SU-DHL-6 (cell line): ENCODE measurements at regions not wholly inside any gene's neighbourhood (a gene's known extent, or its start where the extent isn't known, plus 50 kb on each side); places are given as distances from the start of the nearest gene placed in this dataset.

Experiments
- H2AFZ ChIP-seq: fragments of 200-600 bp; sonication (generic); 2 replicates; pipeline ENCODE4 v1.6.1; 2014; ENCODE audit warnings: low read depth, mild to moderate bottlenecking, moderate library complexity, mixed read lengths, antibody characterized with exemption, low read length; ENCODE audit not compliant: severe bottlenecking
- H3F3A ChIP-seq: fragments of 200-600 bp; shearing (Covaris generic); 2 replicates; pipeline ENCODE4 v1.6.0; 2016; ENCODE audit warnings: antibody characterized with exemption, mild to moderate bottlenecking; ENCODE audit not compliant: insufficient read depth
- H3K27ac ChIP-seq: fragments of 200-600 bp; sonication (generic); 2 replicates; pipeline ENCODE4 v1.5.1; 2016; ENCODE audit warnings: low read depth, mild to moderate bottlenecking, low read length, moderate library complexity, mixed read lengths
- H3K27me3 ChIP-seq: fragments of 200-600 bp; sonication (generic), shearing (Covaris generic); 2 replicates; pipeline ENCODE4 v1.6.0; 2014; ENCODE audit warnings: mild to moderate bottlenecking, low read length
- H3K36me3 ChIP-seq: fragments of 200-600 bp; sonication (generic); 2 replicates; pipeline ENCODE4 v1.6.1; 2014; ENCODE audit warnings: mild to moderate bottlenecking, low read length, mixed read lengths
- H3K4me2 ChIP-seq: fragments of 300-600, 200-600 bp; shearing (Covaris generic), sonication (generic); 2 replicates; pipeline ENCODE4 v1.6.0; 2014; ENCODE audit warnings: low read length, low read depth, mild to moderate bottlenecking; ENCODE audit not compliant: poor library complexity, severe bottlenecking
- H3K4me3 ChIP-seq: fragments of 200-600 bp; sonication (generic); 2 replicates; pipeline ENCODE4 v1.5.1; 2014; ENCODE audit warnings: antibody characterized with exemption, low read length, mild to moderate bottlenecking, mixed read lengths; ENCODE audit not compliant: insufficient read depth, poor library complexity, severe bottlenecking
- H3K79me2 ChIP-seq: fragments of 200-600 bp; sonication (generic); 2 replicates; pipeline ENCODE4 v1.6.1; 2014; ENCODE audit warnings: mild to moderate bottlenecking, low read length, moderate library complexity; ENCODE audit not compliant: insufficient read depth
- H3K9ac ChIP-seq: fragments of 200-600 bp; sonication (generic); 2 replicates; pipeline ENCODE4 v1.7.0; 2014; ENCODE audit warnings: mild to moderate bottlenecking, low read length
- H3K9me2 ChIP-seq: fragments of 200-600 bp; sonication (generic); replicated peaks from 2 replicates; pipeline ENCODE4 v1.6.1; 2014; ENCODE audit warnings: low read length; ENCODE audit not compliant: insufficient read depth
- H3K9me3 ChIP-seq: fragments of 200-600 bp; sonication (generic); 2 replicates; pipeline ENCODE4 v1.6.1; 2014; ENCODE audit warnings: low read length, mixed read lengths; ENCODE audit not compliant: insufficient read depth
- H4K20me1 ChIP-seq: fragments of 200-600 bp; sonication (generic); 2 replicates; pipeline ENCODE4 v1.6.1; 2014; ENCODE audit warnings: low read depth, mild to moderate bottlenecking, antibody characterized with exemption, low read length, moderate library complexity, mixed read lengths
- EZH2phosphoT487 ChIP-seq: fragments of 200-600 bp; sonication (generic), shearing (Covaris generic); conservative IDR thresholded peaks from 2 replicates; pipeline ENCODE4 v1.6.1; 2018; ENCODE audit warnings: mild to moderate bottlenecking, antibody characterized with exemption, low read length, moderate library complexity, mixed read lengths
- TF ChIP-seq, protein P1 (sequence below): fragments of 200-600 bp; sonication (generic); IDR thresholded peaks from one replicate; pipeline ENCODE4 v1.5.1; 2017; ENCODE audit warnings: antibody characterized with exemption, mild to moderate bottlenecking, low read length, moderate library complexity; ENCODE audit not compliant: insufficient read depth, poor library complexity, severe bottlenecking

DNA sequence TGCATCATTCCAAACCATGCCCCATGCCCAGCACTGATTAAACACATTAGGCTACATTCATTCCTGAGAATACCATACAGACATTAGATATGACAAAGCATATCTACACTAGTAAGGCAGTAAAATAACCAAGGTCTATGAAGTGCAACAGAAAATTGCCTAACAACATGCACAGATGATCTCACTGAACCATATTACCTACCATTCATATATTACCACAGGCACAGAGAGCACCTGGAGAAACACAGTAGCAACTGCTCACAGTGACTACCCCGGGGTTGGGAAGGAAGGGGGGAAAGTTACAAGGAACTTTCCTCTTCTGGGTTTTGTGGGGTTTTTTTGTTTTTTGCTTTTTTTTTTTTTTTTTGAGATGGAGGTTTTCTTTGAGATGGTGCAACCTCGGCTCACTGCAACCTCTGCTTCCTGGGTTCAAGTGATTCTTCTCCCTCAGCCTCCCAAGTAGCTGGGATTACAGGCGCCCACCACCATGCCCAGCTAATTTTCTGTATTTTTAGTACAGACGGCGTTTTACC is 669.6 kb downstream of the UQCRFS1 start:
- Histone ChIP-seq H3F3A (peaks cover 14% of the 10 kb centered on the region; the same call in 1 of the 2 replicates), H3K79me2 (no peaks in the 10 kb centered on the region), H3K9me2 (no peaks in the 10 kb centered on the region), H3K9me3 (no peaks in the 10 kb centered on the region), H3K36me3 (no peaks in the 10 kb centered on the region), H3K27me3 (no peaks in the 10 kb centered on the region), H4K20me1 (no peaks in the 10 kb centered on the region), H3K9ac (peak overlapping the region; percentile 44), H3K27ac (peak overlapping the region; percentile 91), H3K4me3 (peak overlapping the region; percentile 20), H3K4me2 (peak overlapping the region; percentile 60), H2AFZ (peak overlapping the region; percentile 64)
- TF ChIP-seq, protein P1, sequence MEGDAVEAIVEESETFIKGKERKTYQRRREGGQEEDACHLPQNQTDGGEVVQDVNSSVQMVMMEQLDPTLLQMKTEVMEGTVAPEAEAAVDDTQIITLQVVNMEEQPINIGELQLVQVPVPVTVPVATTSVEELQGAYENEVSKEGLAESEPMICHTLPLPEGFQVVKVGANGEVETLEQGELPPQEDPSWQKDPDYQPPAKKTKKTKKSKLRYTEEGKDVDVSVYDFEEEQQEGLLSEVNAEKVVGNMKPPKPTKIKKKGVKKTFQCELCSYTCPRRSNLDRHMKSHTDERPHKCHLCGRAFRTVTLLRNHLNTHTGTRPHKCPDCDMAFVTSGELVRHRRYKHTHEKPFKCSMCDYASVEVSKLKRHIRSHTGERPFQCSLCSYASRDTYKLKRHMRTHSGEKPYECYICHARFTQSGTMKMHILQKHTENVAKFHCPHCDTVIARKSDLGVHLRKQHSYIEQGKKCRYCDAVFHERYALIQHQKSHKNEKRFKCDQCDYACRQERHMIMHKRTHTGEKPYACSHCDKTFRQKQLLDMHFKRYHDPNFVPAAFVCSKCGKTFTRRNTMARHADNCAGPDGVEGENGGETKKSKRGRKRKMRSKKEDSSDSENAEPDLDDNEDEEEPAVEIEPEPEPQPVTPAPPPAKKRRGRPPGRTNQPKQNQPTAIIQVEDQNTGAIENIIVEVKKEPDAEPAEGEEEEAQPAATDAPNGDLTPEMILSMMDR: no peak
- no peak for TF ChIP-seq EZH2phosphoT487

DNA sequence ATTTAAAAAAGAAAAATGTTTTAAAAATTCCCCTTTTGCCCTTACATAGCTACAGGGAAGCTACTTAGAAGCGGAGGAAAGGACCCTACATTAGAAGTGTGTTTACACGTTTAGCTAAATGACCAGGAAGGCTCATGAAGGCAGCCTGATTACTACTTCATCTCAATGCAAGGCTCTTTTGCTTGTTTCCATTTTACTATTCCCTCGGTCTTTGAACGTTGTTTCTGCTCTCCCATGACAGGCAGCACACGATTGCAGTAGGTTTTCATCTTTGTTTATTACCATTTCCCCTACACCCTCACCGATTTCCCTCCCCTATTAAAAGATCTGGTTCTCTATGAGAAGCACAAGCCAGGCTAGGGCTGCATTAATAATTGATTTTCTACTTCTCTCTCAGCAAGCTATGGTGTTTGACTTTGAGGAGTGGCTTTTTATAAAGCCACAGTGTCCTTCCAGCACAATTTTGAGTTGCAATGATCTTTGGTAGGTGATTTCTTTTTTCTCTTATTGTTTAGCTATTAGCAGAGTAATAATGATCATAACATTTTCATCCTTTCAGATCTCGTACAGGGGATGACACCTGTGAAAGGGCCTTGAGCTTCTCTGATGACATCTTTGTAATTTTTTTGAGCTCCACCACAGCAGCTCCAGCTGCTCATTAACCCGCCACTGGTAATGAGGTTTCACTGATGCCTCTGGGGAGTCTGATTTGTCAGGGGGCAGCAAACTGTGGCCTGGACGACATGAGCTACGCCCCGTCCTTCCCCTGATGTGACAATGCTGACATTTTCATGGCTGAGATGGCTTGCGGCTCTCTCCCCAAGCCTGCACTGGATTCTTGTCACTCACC is 670.3 kb downstream of the UQCRFS1 start:
- H3K79me2 ChIP-seq: no peaks in the 10 kb centered on the region
- H3K4me3 ChIP-seq: peak overlapping the region; percentile 20
- peaks cover 6% of the 10 kb centered on the region; the same call in 1 of the 2 replicates for H3K36me3 ChIP-seq
- no peaks in the 10 kb centered on the region for H3K9me2 ChIP-seq
- H3K27me3 ChIP-seq: no peaks in the 10 kb centered on the region
- peak overlapping the region; percentile 91 for H3K27ac ChIP-seq
- H3K4me2 ChIP-seq: peak overlapping the region; percentile 60
- H2AFZ ChIP-seq: peak overlapping the region; percentile 64
- peaks cover 16% of the 10 kb centered on the region; the same call in 1 of the 2 replicates for H3F3A ChIP-seq
- H3K9ac ChIP-seq: peak overlapping the region; percentile 44
- H3K9me3 ChIP-seq: peaks cover 4% of the 10 kb centered on the region; the same call in 1 of the 2 replicates
- TF ChIP-seq, protein P1: no peak
- TF ChIP-seq EZH2phosphoT487: no peak
- H4K20me1 ChIP-seq: no peaks in the 10 kb centered on the region

DNA sequence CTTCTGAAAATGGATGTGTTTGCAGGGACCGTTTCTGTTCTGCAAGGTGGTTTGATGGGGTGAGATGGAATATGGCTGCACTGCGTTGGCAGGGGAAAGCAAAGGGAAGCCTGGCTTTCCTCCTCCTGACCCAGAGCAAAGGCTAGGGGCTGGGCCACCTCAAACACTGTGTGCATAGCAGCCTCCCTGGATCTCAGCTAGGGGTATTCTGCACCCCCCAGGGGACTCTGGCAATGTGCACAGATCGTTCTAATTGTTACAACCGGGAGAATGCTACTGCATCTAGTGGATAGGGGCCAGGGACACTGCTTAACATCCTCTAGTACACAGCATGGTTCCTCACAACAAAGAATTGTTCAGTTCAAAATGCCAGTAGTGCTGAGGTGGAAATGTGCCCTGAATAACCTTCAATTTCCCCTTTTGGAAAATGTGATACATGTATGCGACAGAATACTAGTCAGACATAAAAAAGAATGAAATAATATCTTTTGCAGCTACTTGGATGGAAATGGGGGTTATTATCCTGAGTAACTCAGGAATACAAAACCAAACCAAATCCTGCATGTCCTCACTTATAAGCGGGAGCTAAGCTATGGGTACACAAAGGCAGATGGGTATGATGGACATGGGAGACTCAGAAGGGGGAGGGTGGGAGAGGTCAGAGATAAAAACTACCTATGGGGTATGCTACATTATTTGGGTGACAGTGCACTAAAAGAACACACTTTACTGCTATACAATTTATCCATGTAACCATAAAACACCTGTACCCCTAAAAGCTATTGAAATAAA is 671.2 kb downstream of the UQCRFS1 start:
- Histone ChIP-seq H3K9me3 (peaks cover 12% of the 10 kb centered on the region; the same call in 1 of the 2 replicates), H3K27ac (peak overlapping the region; percentile 91), H3F3A (peaks cover 22% of the 10 kb centered on the region; the same call in 1 of the 2 replicates), H3K36me3 (peaks cover 9% of the 10 kb centered on the region; the same call in 1 of the 2 replicates), H3K79me2 (no peaks in the 10 kb centered on the region), H3K9ac (peak overlapping the region; percentile 44; the same call in 1 of the 2 replicates), H3K4me2 (peak overlapping the region; percentile 60), H3K9me2 (no peaks in the 10 kb centered on the region), H3K27me3 (no peaks in the 10 kb centered on the region), H2AFZ (peak overlapping the region; percentile 64), H4K20me1 (no peaks in the 10 kb centered on the region), H3K4me3 (no peak overlapping the region)
- TF ChIP-seq EZH2phosphoT487: no peak
- TF ChIP-seq, protein P1: no peak
